ENCODE measurements at regions not wholly inside any gene's neighbourhood (a gene's known extent, or its start where the extent isn't known, plus 50 kb on each side); places are given as distances from the start of the nearest gene placed in this dataset.

DNA sequence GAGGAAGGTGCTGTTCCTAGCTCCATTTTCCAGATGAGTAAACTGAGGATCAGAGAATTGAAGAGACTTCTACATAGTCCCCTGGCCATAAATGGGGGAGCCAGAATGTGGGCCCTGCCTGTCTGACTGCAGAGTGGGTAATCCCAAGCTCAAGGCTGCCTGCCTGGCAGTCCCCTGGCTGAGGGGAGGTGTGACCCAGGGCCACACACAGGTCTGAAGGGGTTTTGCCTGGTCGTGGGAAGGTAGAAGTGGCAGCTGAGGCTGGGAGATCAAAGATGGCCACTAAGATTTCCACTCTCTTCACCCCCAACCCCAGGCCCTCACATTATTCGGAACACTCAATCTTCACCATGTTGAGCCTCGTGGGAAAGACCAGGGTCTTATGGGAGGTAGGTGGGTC is 176.3 kb downstream of the MACROH2A1 start:
- Histone ChIP-seq H3K79me2 (ENCODE audit: insufficient read depth, low read length) (no peaks in the 10 kb centered on the region; the same call in 1 of the 2 replicates), H2BK5ac (ENCODE audit: insufficient read length, low read length) (no peak overlapping the region), H2AK5ac (ENCODE audit: insufficient read length, low read length) (no peak overlapping the region), H4K8ac (replicated peaks; ENCODE audit: insufficient read length, low read depth, low read length) (no peak overlapping the region), H3K23ac (ENCODE audit: insufficient read length, low read depth, low read length) (no peak overlapping the region), H4K5ac (ENCODE audit: insufficient read length, low read depth, low read length) (no peak overlapping the region), H3K9me3 (ENCODE audit: control insufficient read depth, low read depth, low read length) (no peaks in the 10 kb centered on the region), H3T11ph (ENCODE audit: low read length) (no peak overlapping the region), H3K27ac (ENCODE audit: insufficient read length, low read depth, low read length) (no peak overlapping the region), H3K27me3 (ENCODE audit: insufficient read depth, low read length) (no peaks in the 10 kb centered on the region), H3K79me1 (ENCODE audit: insufficient read depth, low read depth, low read length, poor library complexity, severe bottlenecking) (no peaks in the 10 kb centered on the region), H3K4me1 (ENCODE audit: insufficient read depth, low read length) (no peaks in the 10 kb centered on the region), H2BK20ac (ENCODE audit: low read depth, low read length, poor library complexity, severe bottlenecking) (no peak overlapping the region), H2BK120ac (ENCODE audit: low read depth, low read length, poor library complexity, severe bottlenecking) (no peak overlapping the region), H4K91ac (ENCODE audit: insufficient read length, low read depth, low read length) (no peak overlapping the region), H2BK15ac (ENCODE audit: low read depth, low read length) (no peak overlapping the region), H2BK12ac (ENCODE audit: insufficient read length, low read depth, low read length) (no peak overlapping the region), H4K20me1 (ENCODE audit: control insufficient read depth, insufficient read depth, insufficient read length) (no peaks in the 10 kb centered on the region), H2AFZ (ENCODE audit: low read length) (no peak overlapping the region), H3K23me2 (ENCODE audit: insufficient read length, low read depth, low read length, poor library complexity, severe bottlenecking) (no peaks in the 10 kb centered on the region), H3K14ac (ENCODE audit: insufficient read depth, low read length) (no peak overlapping the region), H3K4me2 (ENCODE audit: insufficient read depth, insufficient read length, low read length) (no peak overlapping the region), H3K56ac (ENCODE audit: insufficient read length, low read depth, low read length) (no peak overlapping the region), H3K4ac (ENCODE audit: low read depth, low read length) (no peak overlapping the region), H3K18ac (ENCODE audit: insufficient read length, low read depth, low read length) (no peak overlapping the region), H3K9ac (ENCODE audit: extremely low read depth, insufficient read length, low read length) (no peak overlapping the region)
- Mint-ChIP-seq H3K9me3 (no peaks in the 10 kb centered on the region), H3K36me3 (ENCODE audit: insufficient read depth in 1 of 3, low read depth in 3 of 3) (no peaks in the 10 kb centered on the region; a peak in 1 of 7 replicates), H3K4me3 (no peak overlapping the region), H3K27me3 (ENCODE audit: low read depth) (peaks cover 40% of the 10 kb centered on the region), H3K27ac (no peak overlapping the region), H3K4me1 (peaks cover 15 to 16% of the 10 kb centered on the region in 2 experiments)
- no CpG with 5 or more reads among the region's 3 CpGs for whole genome bisulfite sequencing (ENCODE audit: extremely low coverage, insufficient read length, low lambda C conversion rate)
- TF ChIP-seq, protein P1, sequence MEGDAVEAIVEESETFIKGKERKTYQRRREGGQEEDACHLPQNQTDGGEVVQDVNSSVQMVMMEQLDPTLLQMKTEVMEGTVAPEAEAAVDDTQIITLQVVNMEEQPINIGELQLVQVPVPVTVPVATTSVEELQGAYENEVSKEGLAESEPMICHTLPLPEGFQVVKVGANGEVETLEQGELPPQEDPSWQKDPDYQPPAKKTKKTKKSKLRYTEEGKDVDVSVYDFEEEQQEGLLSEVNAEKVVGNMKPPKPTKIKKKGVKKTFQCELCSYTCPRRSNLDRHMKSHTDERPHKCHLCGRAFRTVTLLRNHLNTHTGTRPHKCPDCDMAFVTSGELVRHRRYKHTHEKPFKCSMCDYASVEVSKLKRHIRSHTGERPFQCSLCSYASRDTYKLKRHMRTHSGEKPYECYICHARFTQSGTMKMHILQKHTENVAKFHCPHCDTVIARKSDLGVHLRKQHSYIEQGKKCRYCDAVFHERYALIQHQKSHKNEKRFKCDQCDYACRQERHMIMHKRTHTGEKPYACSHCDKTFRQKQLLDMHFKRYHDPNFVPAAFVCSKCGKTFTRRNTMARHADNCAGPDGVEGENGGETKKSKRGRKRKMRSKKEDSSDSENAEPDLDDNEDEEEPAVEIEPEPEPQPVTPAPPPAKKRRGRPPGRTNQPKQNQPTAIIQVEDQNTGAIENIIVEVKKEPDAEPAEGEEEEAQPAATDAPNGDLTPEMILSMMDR (conservative IDR thresholded peaks at IDR 0.05), result no peak
- no peak for DNase-seq
